NCI-H2081 treated with DMSO at 0.1 percent for 48 hours (cell line): ENCODE measurements at regions not wholly inside any gene's neighbourhood (a gene's known extent, or its start where the extent isn't known, plus 50 kb on each side); places are given as distances from the start of the nearest gene placed in this dataset.

Experiments used
- DNase-seq: peaks from one replicate; lab custom pipeline; 2025; lab: John Stamatoyannopoulos, UW

- no peak for DNase-seq
Measured at GRCh38 chr9:103757062-103757461, 337.0 kb upstream of the SMC2 start.

- no peak for DNase-seq
Measured at GRCh38 chr9:103761466-103761865, 332.6 kb upstream of the SMC2 start.

GRCh38 chr9:103789686-103790085, 304.4 kb upstream of the SMC2 start:
- DNase-seq = no peak

GRCh38 chr9:103798620-103799019, 295.5 kb upstream of the SMC2 start:
- DNase-seq = no peak

GRCh38 chr9:103799959-103800358, 294.1 kb upstream of the SMC2 start:
- DNase-seq = no peak

- DNase-seq = no peak
Measured at GRCh38 chr9:103802068-103802467, 292.0 kb upstream of the SMC2 start.

- DNase-seq = no peak
Measured at GRCh38 chr9:103803245-103803644, 290.9 kb upstream of the SMC2 start.

- no peak for DNase-seq
Measured at GRCh38 chr9:103804077-103804735, 289.9 kb upstream of the SMC2 start.

- no peak for DNase-seq
Measured at GRCh38 chr9:103809745-103810144, 284.4 kb upstream of the SMC2 start.

- no peak for DNase-seq
Measured at GRCh38 chr9:103811462-103811861, 282.6 kb upstream of the SMC2 start.

- DNase-seq = no peak
Measured at GRCh38 chr9:103816146-103816545, 278.0 kb upstream of the SMC2 start.

- DNase-seq = peak; percentile 38
Measured at GRCh38 chr9:103819936-103820335, 274.2 kb upstream of the SMC2 start.

- DNase-seq = no peak
Measured at GRCh38 chr9:103821115-103821514, 273.0 kb upstream of the SMC2 start.

GRCh38 chr9:103837940-103838339, 256.2 kb upstream of the SMC2 start:
- DNase-seq = no peak

- DNase-seq = no peak
Measured at GRCh38 chr9:103839197-103839596, 254.9 kb upstream of the SMC2 start.

GRCh38 chr9:103867886-103868285, 226.2 kb upstream of the SMC2 start:
- no peak for DNase-seq

GRCh38 chr9:103872811-103873210, 221.3 kb upstream of the SMC2 start:
- DNase-seq = no peak

GRCh38 chr9:103881419-103881818, 212.7 kb upstream of the SMC2 start:
- DNase-seq = no peak

- DNase-seq = no peak
Measured at GRCh38 chr9:103889989-103890388, 204.1 kb upstream of the SMC2 start.

GRCh38 chr9:103894184-103894583, 199.9 kb upstream of the SMC2 start:
- no peak for DNase-seq

GRCh38 chr9:103898550-103898949, 195.6 kb upstream of the SMC2 start:
- DNase-seq = no peak

- no peak for DNase-seq
Measured at GRCh38 chr9:103899866-103900265, 194.2 kb upstream of the SMC2 start.

GRCh38 chr9:103900466-103900865, 193.6 kb upstream of the SMC2 start:
- DNase-seq = no peak

- DNase-seq = no peak
Measured at GRCh38 chr9:103902263-103902662, 191.8 kb upstream of the SMC2 start.

GRCh38 chr9:103904242-103904641, 189.9 kb upstream of the SMC2 start:
- no peak for DNase-seq
